Choroid plexus epithelial cell (primary cell): ENCODE measurements at regions not wholly inside any gene's neighbourhood (a gene's known extent, or its start where the extent isn't known, plus 50 kb on each side); places are given as distances from the start of the nearest gene placed in this dataset.
A peak's percentile ranks its signal among the peaks of the same experiment; 100 is the strongest.

Experiments used
- DNase-seq: peaks from one replicate; pipeline ENCODE4 v3.0.0-alpha.2; 2010; ENCODE audit warnings: low read depth
- H3K4me3 ChIP-seq: 2 replicates; pipeline ENCODE4 v1.5.1; 2011; ENCODE audit warnings: low read depth, mild to moderate bottlenecking, control low read depth, low read length, moderate library complexity
- CTCF ChIP-seq: conservative IDR thresholded peaks from 2 replicates; pipeline ENCODE4 v1.5.1; 2011; ENCODE audit warnings: low read depth, mild to moderate bottlenecking, control low read depth, inconsistent platforms, low read length, moderate library complexity

GRCh38 chr5:81820863-81821262, 70.0 kb upstream of the SSBP2 start:
- no peak for DNase-seq
- TF ChIP-seq CTCF, result no peak
- H3K4me3 ChIP-seq, result no peak overlapping the region

- H3K4me3 ChIP-seq, result no peak overlapping the region
- TF ChIP-seq CTCF, result no peak
- DNase-seq, result no peak
Measured at GRCh38 chr5:81820318-81820636, 69.4 kb upstream of the SSBP2 start.

- DNase-seq, result peak; percentile 80
- no peak overlapping the region for H3K4me3 ChIP-seq
- no peak for TF ChIP-seq CTCF
Measured at GRCh38 chr5:81819556-81820317, 68.8 kb upstream of the SSBP2 start.

- no peak for DNase-seq
- H3K4me3 ChIP-seq, result no peak overlapping the region
- TF ChIP-seq CTCF, result no peak
Measured at GRCh38 chr5:81817980-81818379, 67.1 kb upstream of the SSBP2 start.

GRCh38 chr5:81817086-81817485, 66.2 kb upstream of the SSBP2 start:
- TF ChIP-seq CTCF, result no peak
- no peak for DNase-seq

GRCh38 chr5:81815321-81815720, 64.4 kb upstream of the SSBP2 start:
- DNase-seq, result no peak
- no peak overlapping the region for H3K4me3 ChIP-seq
- no peak for TF ChIP-seq CTCF

More at GRCh38 chr5:81817086-81817485, 66.2 kb upstream of the SSBP2 start:
- H3K4me3 ChIP-seq, result no peak overlapping the region

GRCh38 chr5:81808106-81808505, 57.2 kb upstream of the SSBP2 start:
- DNase-seq, result no peak
- H3K4me3 ChIP-seq, result no peak overlapping the region
- TF ChIP-seq CTCF, result no peak
